ENCODE measurements at regions not wholly inside any gene's neighbourhood (a gene's known extent, or its start where the extent isn't known, plus 50 kb on each side); places are given as distances from the start of the nearest gene placed in this dataset.

- no peak overlapping the region for H3K4me3 ChIP-seq (ENCODE audit: low read length)
- H3K9me3 ChIP-seq (replicated peaks; ENCODE audit: low read length), result no peaks in the 10 kb centered on the region
- no peak overlapping the region for H3K9ac ChIP-seq (ENCODE audit: low read depth, low read length)
- no peak overlapping the region for H3K4me2 ChIP-seq (ENCODE audit: low read length)
- no peaks in the 10 kb centered on the region for H3K4me1 ChIP-seq (ENCODE audit: control insufficient read depth, insufficient read depth, low read length)
- peaks cover 15% of the 10 kb centered on the region for H3K27me3 ChIP-seq (ENCODE audit: control insufficient read depth, insufficient read depth, low read length)
- no peaks in the 10 kb centered on the region for H3K36me3 ChIP-seq (ENCODE audit: insufficient read depth, low read length)
Observed at GRCh38 chr16:82567175-82567574, 59.6 kb upstream of the CDH13 start.

- H3K4me1 ChIP-seq (ENCODE audit: control insufficient read depth, insufficient read depth, low read length), result no peaks in the 10 kb centered on the region
- no peaks in the 10 kb centered on the region for H3K9me3 ChIP-seq (replicated peaks; ENCODE audit: low read length)
- H3K9ac ChIP-seq (ENCODE audit: low read depth, low read length), result no peak overlapping the region
- H3K4me2 ChIP-seq (ENCODE audit: low read length), result no peak overlapping the region
- peaks cover 7% of the 10 kb centered on the region for H3K27me3 ChIP-seq (ENCODE audit: control insufficient read depth, insufficient read depth, low read length)
- no peaks in the 10 kb centered on the region for H3K36me3 ChIP-seq (ENCODE audit: insufficient read depth, low read length)
- no peak overlapping the region for H3K4me3 ChIP-seq (ENCODE audit: low read length)
Observed at GRCh38 chr16:82563401-82563800, 63.4 kb upstream of the CDH13 start.

GRCh38 chr16:82562183-82562683, 64.5 kb upstream of the CDH13 start:
- Histone ChIP-seq H3K9me3 (replicated peaks; ENCODE audit: low read length) (no peaks in the 10 kb centered on the region), H3K4me2 (ENCODE audit: low read length) (no peak overlapping the region), H3K9ac (ENCODE audit: low read depth, low read length) (no peak overlapping the region), H3K4me3 (ENCODE audit: low read length) (no peak overlapping the region), H3K4me1 (ENCODE audit: control insufficient read depth, insufficient read depth, low read length) (no peaks in the 10 kb centered on the region), H3K36me3 (ENCODE audit: insufficient read depth, low read length) (no peaks in the 10 kb centered on the region), H3K27me3 (ENCODE audit: control insufficient read depth, insufficient read depth, low read length) (peaks cover 4% of the 10 kb centered on the region)

- no peaks in the 10 kb centered on the region for H3K9me3 ChIP-seq (replicated peaks; ENCODE audit: low read length)
- no peaks in the 10 kb centered on the region for H3K4me1 ChIP-seq (ENCODE audit: control insufficient read depth, insufficient read depth, low read length)
- peaks cover 4% of the 10 kb centered on the region for H3K27me3 ChIP-seq (ENCODE audit: control insufficient read depth, insufficient read depth, low read length)
- H3K4me2 ChIP-seq (ENCODE audit: low read length), result no peak overlapping the region
- H3K36me3 ChIP-seq (ENCODE audit: insufficient read depth, low read length), result no peaks in the 10 kb centered on the region
- no peak overlapping the region for H3K9ac ChIP-seq (ENCODE audit: low read depth, low read length)
- H3K4me3 ChIP-seq (ENCODE audit: low read length), result no peak overlapping the region
Observed at GRCh38 chr16:82560805-82561325, 65.9 kb upstream of the CDH13 start.

- H3K27me3 ChIP-seq (ENCODE audit: control insufficient read depth, insufficient read depth, low read length), result peaks cover 51% of the 10 kb centered on the region
Observed at GRCh38 chr16:82544378-82545160, 82.2 kb upstream of the CDH13 start.

GRCh38 chr16:82542714-82543113, 84.1 kb upstream of the CDH13 start:
- H3K4me2 ChIP-seq (ENCODE audit: low read length), result no peak overlapping the region
- H3K9ac ChIP-seq (ENCODE audit: low read depth, low read length), result no peak overlapping the region
- H3K27me3 ChIP-seq (ENCODE audit: control insufficient read depth, insufficient read depth, low read length), result peaks cover 44% of the 10 kb centered on the region
- no peaks in the 10 kb centered on the region for H3K9me3 ChIP-seq (replicated peaks; ENCODE audit: low read length)
- H3K4me1 ChIP-seq (ENCODE audit: control insufficient read depth, insufficient read depth, low read length), result no peaks in the 10 kb centered on the region
- H3K4me3 ChIP-seq (ENCODE audit: low read length), result no peak overlapping the region
- H3K36me3 ChIP-seq (ENCODE audit: insufficient read depth, low read length), result no peaks in the 10 kb centered on the region

More at GRCh38 chr16:82544378-82545160, 82.2 kb upstream of the CDH13 start:
- no peak overlapping the region for H3K9ac ChIP-seq (ENCODE audit: low read depth, low read length)
- H3K4me2 ChIP-seq (ENCODE audit: low read length), result no peak overlapping the region
- no peaks in the 10 kb centered on the region for H3K4me1 ChIP-seq (ENCODE audit: control insufficient read depth, insufficient read depth, low read length)
- no peaks in the 10 kb centered on the region for H3K9me3 ChIP-seq (replicated peaks; ENCODE audit: low read length)
- no peak overlapping the region for H3K4me3 ChIP-seq (ENCODE audit: low read length)
- H3K36me3 ChIP-seq (ENCODE audit: insufficient read depth, low read length), result no peaks in the 10 kb centered on the region

- H3K9me3 ChIP-seq (replicated peaks; ENCODE audit: low read length), result no peaks in the 10 kb centered on the region
- no peak overlapping the region for H3K4me3 ChIP-seq (ENCODE audit: low read length)
- no peaks in the 10 kb centered on the region for H3K36me3 ChIP-seq (ENCODE audit: insufficient read depth, low read length)
- H3K27me3 ChIP-seq (ENCODE audit: control insufficient read depth, insufficient read depth, low read length), result peaks cover 40% of the 10 kb centered on the region
- no peak overlapping the region for H3K4me2 ChIP-seq (ENCODE audit: low read length)
- no peaks in the 10 kb centered on the region for H3K4me1 ChIP-seq (ENCODE audit: control insufficient read depth, insufficient read depth, low read length)
- no peak overlapping the region for H3K9ac ChIP-seq (ENCODE audit: low read depth, low read length)
Observed at GRCh38 chr16:82541103-82541502, 85.7 kb upstream of the CDH13 start.

GRCh38 chr16:82535764-82536163, 91.0 kb upstream of the CDH13 start:
- Histone ChIP-seq H3K4me1 (ENCODE audit: control insufficient read depth, insufficient read depth, low read length) (no peaks in the 10 kb centered on the region), H3K9me3 (replicated peaks; ENCODE audit: low read length) (no peaks in the 10 kb centered on the region), H3K4me2 (ENCODE audit: low read length) (no peak overlapping the region), H3K36me3 (ENCODE audit: insufficient read depth, low read length) (no peaks in the 10 kb centered on the region), H3K27me3 (ENCODE audit: control insufficient read depth, insufficient read depth, low read length) (peaks cover 12% of the 10 kb centered on the region), H3K4me3 (ENCODE audit: low read length) (no peak overlapping the region), H3K9ac (ENCODE audit: low read depth, low read length) (no peak overlapping the region)

GRCh38 chr16:82535262-82535661, 91.5 kb upstream of the CDH13 start:
- Histone ChIP-seq H3K4me3 (ENCODE audit: low read length) (no peak overlapping the region), H3K4me2 (ENCODE audit: low read length) (no peak overlapping the region), H3K9me3 (replicated peaks; ENCODE audit: low read length) (no peaks in the 10 kb centered on the region), H3K9ac (ENCODE audit: low read depth, low read length) (no peak overlapping the region), H3K27me3 (ENCODE audit: control insufficient read depth, insufficient read depth, low read length) (peaks cover 12% of the 10 kb centered on the region), H3K36me3 (ENCODE audit: insufficient read depth, low read length) (no peaks in the 10 kb centered on the region), H3K4me1 (ENCODE audit: control insufficient read depth, insufficient read depth, low read length) (no peaks in the 10 kb centered on the region)

- H3K4me1 ChIP-seq (ENCODE audit: control insufficient read depth, insufficient read depth, low read length), result no peaks in the 10 kb centered on the region
- H3K9ac ChIP-seq (ENCODE audit: low read depth, low read length), result no peak overlapping the region
- no peak overlapping the region for H3K4me2 ChIP-seq (ENCODE audit: low read length)
- no peaks in the 10 kb centered on the region for H3K9me3 ChIP-seq (replicated peaks; ENCODE audit: low read length)
- no peaks in the 10 kb centered on the region for H3K36me3 ChIP-seq (ENCODE audit: insufficient read depth, low read length)
- peaks cover 3% of the 10 kb centered on the region for H3K27me3 ChIP-seq (ENCODE audit: control insufficient read depth, insufficient read depth, low read length)
- H3K4me3 ChIP-seq (ENCODE audit: low read length), result no peak overlapping the region
Observed at GRCh38 chr16:82533189-82533588, 93.6 kb upstream of the CDH13 start.

GRCh38 chr16:82530883-82531282, 95.9 kb upstream of the CDH13 start:
- H3K4me1 ChIP-seq (ENCODE audit: control insufficient read depth, insufficient read depth, low read length), result no peaks in the 10 kb centered on the region
- no peaks in the 10 kb centered on the region for H3K36me3 ChIP-seq (ENCODE audit: insufficient read depth, low read length)
- no peak overlapping the region for H3K4me3 ChIP-seq (ENCODE audit: low read length)
- H3K9me3 ChIP-seq (replicated peaks; ENCODE audit: low read length), result no peaks in the 10 kb centered on the region
- no peak overlapping the region for H3K4me2 ChIP-seq (ENCODE audit: low read length)
- H3K27me3 ChIP-seq (ENCODE audit: control insufficient read depth, insufficient read depth, low read length), result peaks cover 8% of the 10 kb centered on the region
- H3K9ac ChIP-seq (ENCODE audit: low read depth, low read length), result no peak overlapping the region

GRCh38 chr16:82527101-82527500, 99.7 kb upstream of the CDH13 start:
- H3K9me3 ChIP-seq (replicated peaks; ENCODE audit: low read length), result no peaks in the 10 kb centered on the region
- peaks cover 8% of the 10 kb centered on the region for H3K27me3 ChIP-seq (ENCODE audit: control insufficient read depth, insufficient read depth, low read length)
- no peak overlapping the region for H3K4me2 ChIP-seq (ENCODE audit: low read length)
- no peaks in the 10 kb centered on the region for H3K36me3 ChIP-seq (ENCODE audit: insufficient read depth, low read length)
- no peaks in the 10 kb centered on the region for H3K4me1 ChIP-seq (ENCODE audit: control insufficient read depth, insufficient read depth, low read length)
- H3K4me3 ChIP-seq (ENCODE audit: low read length), result no peak overlapping the region
- no peak overlapping the region for H3K9ac ChIP-seq (ENCODE audit: low read depth, low read length)
